ENCODE measurements at regions not wholly inside any gene's neighbourhood (a gene's known extent, or its start where the extent isn't known, plus 50 kb on each side); places are given as distances from the start of the nearest gene placed in this dataset.

GRCh38 chr2:3007135-3007534, 370.5 kb downstream of the EIPR1 start:
- no peak for TF ChIP-seq CTCF (IDR thresholded peaks at IDR 0.05)
- TF ChIP-seq POLR2A (IDR thresholded peaks at IDR 0.05) = no peak

All from body of pancreas (tissue), 4 donors.